ENCODE measurements at regions not wholly inside any gene's neighbourhood (a gene's known extent, or its start where the extent isn't known, plus 50 kb on each side); places are given as distances from the start of the nearest gene placed in this dataset.

- H3K4me1 Mint-ChIP-seq (ENCODE audit: low read depth): no peaks in the 10 kb centered on the region
- TF ChIP-seq, protein P1, sequence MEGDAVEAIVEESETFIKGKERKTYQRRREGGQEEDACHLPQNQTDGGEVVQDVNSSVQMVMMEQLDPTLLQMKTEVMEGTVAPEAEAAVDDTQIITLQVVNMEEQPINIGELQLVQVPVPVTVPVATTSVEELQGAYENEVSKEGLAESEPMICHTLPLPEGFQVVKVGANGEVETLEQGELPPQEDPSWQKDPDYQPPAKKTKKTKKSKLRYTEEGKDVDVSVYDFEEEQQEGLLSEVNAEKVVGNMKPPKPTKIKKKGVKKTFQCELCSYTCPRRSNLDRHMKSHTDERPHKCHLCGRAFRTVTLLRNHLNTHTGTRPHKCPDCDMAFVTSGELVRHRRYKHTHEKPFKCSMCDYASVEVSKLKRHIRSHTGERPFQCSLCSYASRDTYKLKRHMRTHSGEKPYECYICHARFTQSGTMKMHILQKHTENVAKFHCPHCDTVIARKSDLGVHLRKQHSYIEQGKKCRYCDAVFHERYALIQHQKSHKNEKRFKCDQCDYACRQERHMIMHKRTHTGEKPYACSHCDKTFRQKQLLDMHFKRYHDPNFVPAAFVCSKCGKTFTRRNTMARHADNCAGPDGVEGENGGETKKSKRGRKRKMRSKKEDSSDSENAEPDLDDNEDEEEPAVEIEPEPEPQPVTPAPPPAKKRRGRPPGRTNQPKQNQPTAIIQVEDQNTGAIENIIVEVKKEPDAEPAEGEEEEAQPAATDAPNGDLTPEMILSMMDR (IDR thresholded peaks at IDR 0.05; ENCODE audit: unreplicated experiment): no peak
- peaks cover 4% of the 10 kb centered on the region for H3K9me3 Mint-ChIP-seq (ENCODE audit: low read depth)
- H3K36me3 Mint-ChIP-seq (ENCODE audit: insufficient read depth): no peaks in the 10 kb centered on the region
- H3K27ac Mint-ChIP-seq: no peak overlapping the region
- H3K4me3 Mint-ChIP-seq (ENCODE audit: low read depth): no peak overlapping the region
- peaks cover 5% of the 10 kb centered on the region for H3K27me3 Mint-ChIP-seq
- no peak for DNase-seq (ENCODE audit: low spot score, unreplicated experiment)
Measured at GRCh38 chr15:31456354-31457060, 129.9 kb downstream of the KLF13 start.

- Mint-ChIP-seq H3K36me3 (ENCODE audit: insufficient read depth) (no peaks in the 10 kb centered on the region), H3K4me1 (ENCODE audit: low read depth) (no peaks in the 10 kb centered on the region), H3K4me3 (ENCODE audit: low read depth) (no peak overlapping the region), H3K27ac (no peak overlapping the region), H3K27me3 (peaks cover 5% of the 10 kb centered on the region), H3K9me3 (ENCODE audit: low read depth) (peaks cover 4% of the 10 kb centered on the region)
- TF ChIP-seq, protein P1 (IDR thresholded peaks at IDR 0.05; ENCODE audit: unreplicated experiment): no peak
- no peak for DNase-seq (ENCODE audit: low spot score, unreplicated experiment)
Measured at GRCh38 chr15:31457161-31457560, 130.5 kb downstream of the KLF13 start.

- no peak overlapping the region for H3K4me3 Mint-ChIP-seq (ENCODE audit: low read depth)
- peaks cover 4% of the 10 kb centered on the region for H3K9me3 Mint-ChIP-seq (ENCODE audit: low read depth)
- peaks cover 5% of the 10 kb centered on the region for H3K27me3 Mint-ChIP-seq
- no peaks in the 10 kb centered on the region for H3K36me3 Mint-ChIP-seq (ENCODE audit: insufficient read depth)
- H3K27ac Mint-ChIP-seq: no peak overlapping the region
- no peak for DNase-seq (ENCODE audit: low spot score, unreplicated experiment)
- TF ChIP-seq, protein P1 (IDR thresholded peaks at IDR 0.05; ENCODE audit: unreplicated experiment): no peak
- H3K4me1 Mint-ChIP-seq (ENCODE audit: low read depth): no peaks in the 10 kb centered on the region
Measured at GRCh38 chr15:31457631-31458526, 131.2 kb downstream of the KLF13 start.

DNA sequence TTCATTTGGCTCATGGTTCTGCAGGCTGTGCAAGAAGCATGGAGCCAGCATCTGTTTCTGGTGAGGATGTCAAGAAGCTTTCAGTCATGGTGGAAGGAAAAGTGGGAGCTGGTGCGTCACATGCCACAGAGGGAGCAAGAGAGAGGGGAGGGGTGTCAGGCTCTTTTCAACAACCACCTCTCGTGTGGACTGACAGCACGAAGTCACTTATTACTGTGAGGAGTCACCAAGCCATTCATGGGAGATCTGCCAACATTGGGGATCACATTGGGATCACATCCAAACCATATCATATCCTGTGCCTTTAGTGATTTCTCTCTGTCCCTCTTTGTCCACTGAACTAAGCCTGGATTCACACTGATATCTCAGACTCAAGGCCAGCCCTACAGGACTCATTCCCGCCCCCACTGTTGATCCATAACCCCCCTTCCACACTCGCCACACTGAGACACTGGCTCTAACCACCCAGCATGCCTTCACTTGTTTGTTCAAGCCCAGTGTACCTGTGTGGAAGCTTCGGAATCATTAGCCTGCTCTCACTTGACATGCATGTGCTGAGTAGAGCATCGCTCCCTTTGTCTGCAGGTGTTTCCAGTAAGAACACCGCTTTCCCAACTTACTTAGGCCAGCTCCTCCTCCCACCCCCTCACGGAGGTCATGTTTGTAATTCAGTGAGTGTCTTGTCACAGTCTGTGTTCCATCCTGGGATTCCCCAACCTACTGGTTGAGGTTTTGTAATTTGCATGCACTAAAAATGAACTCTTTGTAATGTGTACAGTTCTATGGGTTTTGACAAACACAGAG, 132.2 kb downstream of the KLF13 start:
- Mint-ChIP-seq H3K4me3 (ENCODE audit: low read depth) (no peak overlapping the region), H3K9me3 (ENCODE audit: low read depth) (peaks cover 4% of the 10 kb centered on the region), H3K27ac (peak overlapping the region; percentile 9), H3K4me1 (ENCODE audit: low read depth) (no peaks in the 10 kb centered on the region), H3K27me3 (peaks cover 5% of the 10 kb centered on the region), H3K36me3 (ENCODE audit: insufficient read depth) (no peaks in the 10 kb centered on the region)
- no peak for DNase-seq (ENCODE audit: low spot score, unreplicated experiment)
- TF ChIP-seq, protein P1 (IDR thresholded peaks at IDR 0.05; ENCODE audit: unreplicated experiment): no peak

DNA sequence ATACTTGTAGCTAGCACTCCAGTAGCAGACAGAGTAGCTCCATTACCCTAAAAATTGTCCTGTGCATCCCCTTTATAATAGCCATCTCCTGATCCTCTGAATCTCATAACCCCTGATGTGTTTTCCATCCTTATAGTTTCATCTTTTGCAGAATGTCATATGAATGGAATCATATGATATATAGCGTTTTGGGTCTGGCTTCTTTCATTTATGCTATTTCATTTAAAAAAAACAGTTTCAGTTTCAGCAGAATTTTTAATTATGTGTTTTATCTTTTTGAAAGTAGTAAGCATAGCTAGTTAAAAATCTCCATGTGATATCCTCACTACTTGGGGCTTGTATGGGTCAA, 132.7 kb downstream of the KLF13 start:
- H3K27ac Mint-ChIP-seq: no peak overlapping the region
- DNase-seq (ENCODE audit: low spot score, unreplicated experiment): no peak
- no peaks in the 10 kb centered on the region for H3K4me1 Mint-ChIP-seq (ENCODE audit: low read depth)
- no peak overlapping the region for H3K4me3 Mint-ChIP-seq (ENCODE audit: low read depth)
- H3K27me3 Mint-ChIP-seq: peaks cover 6% of the 10 kb centered on the region
- H3K36me3 Mint-ChIP-seq (ENCODE audit: insufficient read depth): no peaks in the 10 kb centered on the region
- TF ChIP-seq, protein P1 (IDR thresholded peaks at IDR 0.05; ENCODE audit: unreplicated experiment): no peak
- peaks cover 4% of the 10 kb centered on the region for H3K9me3 Mint-ChIP-seq (ENCODE audit: low read depth)

Measured in progenitor cell of endocrine pancreas (in vitro differentiated cells).